Nephron (organoid): ENCODE measurements at regions not wholly inside any gene's neighbourhood (a gene's known extent, or its start where the extent isn't known, plus 50 kb on each side); places are given as distances from the start of the nearest gene placed in this dataset.

Experiments
- H3K27ac Mint-ChIP-seq, 3 experiments: 2 replicates each; pipeline ENCODE4 v1.8.0; 2020; ENCODE audit warnings: mixed read lengths in 3 of 3, mild to moderate bottlenecking in 2 of 3, moderate library complexity in 1 of 3
- H3K27me3 Mint-ChIP-seq: 2 replicates; pipeline ENCODE4 v1.8.0; 2021; ENCODE audit warnings: low read depth, mild to moderate bottlenecking, moderate library complexity, mixed read lengths
- H3K36me3 Mint-ChIP-seq: 2 replicates; pipeline ENCODE4 v1.8.0; 2020; ENCODE audit warnings: low read depth, mixed read lengths
- H3K4me1 Mint-ChIP-seq: 2 replicates; pipeline ENCODE4 v1.8.0; 2020; ENCODE audit warnings: mixed read lengths
- H3K4me3 Mint-ChIP-seq, 3 experiments: 2 replicates each; pipeline ENCODE4 v1.8.0; 2020; ENCODE audit warnings: mild to moderate bottlenecking in 3 of 3, mixed read lengths in 3 of 3, moderate library complexity in 2 of 3
- H3K9me3 Mint-ChIP-seq: 2 replicates; pipeline ENCODE4 v1.8.0; 2020; ENCODE audit warnings: mixed read lengths
- TF ChIP-seq, protein P1 (sequence below), 3 experiments: fragments of 200-600 bp; sonication (generic); IDR thresholded peaks; one replicate each; pipeline ENCODE4 v1.5.0; 2021; ENCODE audit warnings: antibody characterized with exemption in 3 of 3; ENCODE audit not compliant: unreplicated experiment in 3 of 3

DNA sequence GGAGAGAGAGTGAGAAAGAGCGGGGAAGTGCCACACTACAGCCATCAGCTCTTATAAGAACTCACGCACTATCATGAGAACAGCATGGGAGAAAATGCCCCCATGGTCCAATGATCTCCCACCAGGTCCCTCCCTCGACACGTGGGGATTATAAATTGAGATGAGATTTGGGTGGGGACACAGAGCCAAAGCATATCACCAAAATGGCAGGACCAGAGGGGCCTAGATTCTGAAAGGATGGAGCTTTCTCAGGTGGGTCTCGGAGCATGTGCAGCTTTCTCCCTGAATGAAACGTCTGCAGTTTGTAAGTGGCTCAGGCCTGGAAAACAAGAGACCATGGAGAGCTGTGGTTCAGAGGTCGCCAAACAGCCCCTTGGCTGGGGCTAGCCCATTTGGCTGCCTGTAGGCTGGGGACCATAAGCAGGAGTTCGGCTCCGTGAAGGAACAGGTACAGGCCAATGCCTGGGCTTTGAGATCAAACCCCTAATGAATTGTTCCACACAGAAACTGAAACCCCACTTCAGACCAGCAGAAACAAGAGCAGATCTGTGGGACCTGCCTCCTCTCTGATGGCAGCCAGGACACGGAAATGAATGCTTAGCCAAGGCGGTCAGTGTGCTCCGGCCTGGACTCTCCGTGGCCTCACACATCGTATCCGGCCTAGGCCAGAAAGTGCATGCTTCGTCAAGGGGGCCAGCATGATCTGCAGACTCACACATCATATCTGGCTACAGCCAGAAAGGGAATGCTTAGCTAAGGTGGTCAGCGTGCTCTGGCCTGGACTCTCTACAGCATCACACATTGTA lies 111.2 kb upstream of the TMEM18 start:
- H3K27ac Mint-ChIP-seq: peak overlapping the region in 2 of 3 experiments; percentile 12 to 55
- peaks cover 26% of the 10 kb centered on the region for H3K4me1 Mint-ChIP-seq
- peaks cover 10% of the 10 kb centered on the region for H3K9me3 Mint-ChIP-seq
- peaks cover 4% of the 10 kb centered on the region for H3K36me3 Mint-ChIP-seq
- H3K4me3 Mint-ChIP-seq: no peak overlapping the region
- TF ChIP-seq, protein P1, sequence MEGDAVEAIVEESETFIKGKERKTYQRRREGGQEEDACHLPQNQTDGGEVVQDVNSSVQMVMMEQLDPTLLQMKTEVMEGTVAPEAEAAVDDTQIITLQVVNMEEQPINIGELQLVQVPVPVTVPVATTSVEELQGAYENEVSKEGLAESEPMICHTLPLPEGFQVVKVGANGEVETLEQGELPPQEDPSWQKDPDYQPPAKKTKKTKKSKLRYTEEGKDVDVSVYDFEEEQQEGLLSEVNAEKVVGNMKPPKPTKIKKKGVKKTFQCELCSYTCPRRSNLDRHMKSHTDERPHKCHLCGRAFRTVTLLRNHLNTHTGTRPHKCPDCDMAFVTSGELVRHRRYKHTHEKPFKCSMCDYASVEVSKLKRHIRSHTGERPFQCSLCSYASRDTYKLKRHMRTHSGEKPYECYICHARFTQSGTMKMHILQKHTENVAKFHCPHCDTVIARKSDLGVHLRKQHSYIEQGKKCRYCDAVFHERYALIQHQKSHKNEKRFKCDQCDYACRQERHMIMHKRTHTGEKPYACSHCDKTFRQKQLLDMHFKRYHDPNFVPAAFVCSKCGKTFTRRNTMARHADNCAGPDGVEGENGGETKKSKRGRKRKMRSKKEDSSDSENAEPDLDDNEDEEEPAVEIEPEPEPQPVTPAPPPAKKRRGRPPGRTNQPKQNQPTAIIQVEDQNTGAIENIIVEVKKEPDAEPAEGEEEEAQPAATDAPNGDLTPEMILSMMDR (IDR thresholded peaks at IDR 0.05; ENCODE audit: unreplicated experiment in 3 of 3): no peak
- peaks cover 7% of the 10 kb centered on the region for H3K27me3 Mint-ChIP-seq

DNA sequence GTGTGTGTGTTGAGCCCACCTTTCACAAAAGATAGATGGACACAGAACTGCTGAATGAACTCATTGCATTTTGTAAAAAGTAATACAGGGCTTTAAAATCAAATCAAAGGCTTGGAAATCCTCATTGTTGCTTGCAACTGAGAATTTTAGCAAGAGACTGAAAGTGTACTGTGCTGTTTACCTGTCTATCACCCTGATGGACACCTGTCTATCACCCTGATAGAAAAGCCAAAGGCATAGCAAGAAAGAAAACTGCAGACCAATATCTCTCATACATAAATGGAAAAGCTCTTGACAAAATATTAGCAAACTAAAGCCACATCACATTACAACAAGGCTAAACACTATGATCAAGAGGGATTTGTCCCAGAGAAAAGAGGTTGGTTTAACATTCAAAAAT lies 107.5 kb upstream of the TMEM18 start:
- Mint-ChIP-seq H3K4me3 (no peak overlapping the region), H3K9me3 (peaks cover 7% of the 10 kb centered on the region), H3K36me3 (peaks cover 4% of the 10 kb centered on the region), H3K27ac (no peak overlapping the region), H3K27me3 (no peaks in the 10 kb centered on the region), H3K4me1 (peaks cover 13% of the 10 kb centered on the region)
- TF ChIP-seq, protein P1 (IDR thresholded peaks at IDR 0.05; ENCODE audit: unreplicated experiment in 3 of 3): no peak

DNA sequence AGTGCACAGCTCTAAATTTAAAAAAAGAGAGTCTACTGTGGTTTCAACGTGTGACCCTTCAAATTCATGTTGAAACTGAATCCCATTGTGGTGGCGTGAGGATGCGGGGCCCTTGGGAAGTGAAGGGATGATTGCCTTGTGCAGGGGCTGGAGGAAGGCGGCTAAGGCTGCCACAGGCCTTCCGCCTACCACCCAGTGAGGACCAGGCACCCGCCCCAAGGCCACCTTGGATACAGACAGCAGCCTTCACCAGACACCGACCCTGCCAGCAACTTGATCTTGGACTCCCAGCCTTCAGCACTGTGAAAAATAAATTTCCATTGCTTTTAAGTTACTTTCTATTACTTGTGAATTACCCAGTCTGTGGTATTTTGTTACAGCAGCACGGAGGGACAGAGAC lies 103.4 kb upstream of the TMEM18 start:
- no peaks in the 10 kb centered on the region for H3K36me3 Mint-ChIP-seq
- H3K27ac Mint-ChIP-seq: no peak overlapping the region
- no peaks in the 10 kb centered on the region for H3K27me3 Mint-ChIP-seq
- TF ChIP-seq, protein P1 (IDR thresholded peaks at IDR 0.05; ENCODE audit: unreplicated experiment in 3 of 3): no peak
- H3K9me3 Mint-ChIP-seq: no peaks in the 10 kb centered on the region
- H3K4me3 Mint-ChIP-seq: no peak overlapping the region
- peaks cover 11% of the 10 kb centered on the region for H3K4me1 Mint-ChIP-seq

GRCh38 chr2:780002-780401 lies 102.8 kb upstream of the TMEM18 start:
- no peak overlapping the region for H3K4me3 Mint-ChIP-seq
- H3K27ac Mint-ChIP-seq: no peak overlapping the region
- H3K4me1 Mint-ChIP-seq: peaks cover 11% of the 10 kb centered on the region
- TF ChIP-seq, protein P1 (IDR thresholded peaks at IDR 0.05; ENCODE audit: unreplicated experiment in 3 of 3): no peak
- no peaks in the 10 kb centered on the region for H3K36me3 Mint-ChIP-seq
- H3K27me3 Mint-ChIP-seq: no peaks in the 10 kb centered on the region
- H3K9me3 Mint-ChIP-seq: no peaks in the 10 kb centered on the region

DNA sequence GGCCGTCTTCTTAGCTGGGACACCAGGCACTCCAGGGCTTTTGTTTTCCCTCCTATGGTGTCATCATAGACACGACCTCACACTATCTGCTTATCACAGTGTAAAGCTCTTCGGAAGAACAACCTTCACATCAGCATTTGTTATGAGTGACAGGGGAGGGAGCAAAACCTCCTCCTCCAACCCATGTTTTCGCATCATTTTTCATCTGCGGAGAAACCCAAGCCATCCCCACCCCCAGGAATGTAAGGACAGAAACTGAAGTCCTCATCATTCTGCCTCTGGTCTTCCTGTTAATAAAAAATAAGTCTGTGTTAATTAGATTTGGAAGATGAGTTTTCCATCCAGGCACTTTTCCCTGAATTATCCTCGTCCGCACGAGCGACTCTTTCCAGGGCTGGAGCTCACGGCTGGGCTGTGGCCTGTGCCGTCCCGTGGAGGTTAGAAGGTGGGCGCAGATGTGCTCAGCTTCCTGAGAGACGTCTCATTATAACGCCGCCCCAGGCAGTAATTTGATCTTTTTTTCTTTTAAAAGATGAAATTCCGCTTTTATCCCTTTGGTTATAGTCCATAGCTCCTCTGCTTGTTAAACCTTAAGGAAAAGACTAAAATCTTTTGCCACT lies 101.6 kb upstream of the TMEM18 start:
- Mint-ChIP-seq H3K9me3 (no peaks in the 10 kb centered on the region), H3K36me3 (no peaks in the 10 kb centered on the region), H3K4me1 (peaks cover 20% of the 10 kb centered on the region)

More for the DNA sequence above, 101.6 kb upstream of the TMEM18 start:
- H3K27ac Mint-ChIP-seq: peak overlapping the region; percentile 44 to 87 (median 70)
- TF ChIP-seq, protein P1 (IDR thresholded peaks at IDR 0.05; ENCODE audit: unreplicated experiment in 3 of 3): no peak
- peak overlapping the region in 2 of 3 experiments; percentile 19 to 40 for H3K4me3 Mint-ChIP-seq
- no peaks in the 10 kb centered on the region for H3K27me3 Mint-ChIP-seq
